A673 (cell line): ENCODE measurements at regions not wholly inside any gene's neighbourhood (a gene's known extent, or its start where the extent isn't known, plus 50 kb on each side); places are given as distances from the start of the nearest gene placed in this dataset.

ENCODE experiments used
- BruUV-seq: library from RNA; stranded (reverse); fragments of 400-500 nt; replicated peaks from 2 replicates; lab custom pipeline; 2021; lab: Mats Ljungman, UMichigan
- CTCF ChIA-PET: fragments of 300-600 bp; sonication (Branson Sonifier 250); formaldehyde crosslinking; loops from one replicate; lab custom pipeline; 2022; ENCODE audit warnings: antibody characterized with exemption; lab: Charles Lee
- POLR2A ChIA-PET: fragments of 300-600 bp; sonication (Branson Sonifier 250); formaldehyde crosslinking; loops from one replicate; lab custom pipeline; 2022; ENCODE audit warnings: antibody characterized with exemption; ENCODE audit not compliant: low non-redundant PET; lab: Charles Lee
- DNase-seq: peaks from one replicate; pipeline ENCODE4 v3.0.0-alpha.2; 2015; ENCODE audit warnings: low spot score
- H3K27ac ChIP-seq: fragments of 200-600 bp; sonication (generic); 2 replicates; pipeline ENCODE4 v1.5.1; 2016; ENCODE audit warnings: mixed run types, low read depth, mild to moderate bottlenecking, mixed read lengths, antibody characterized with exemption, low read length; ENCODE audit not compliant: poor library complexity, severe bottlenecking
- H3K27me3 ChIP-seq: fragments of 200-600 bp; sonication (generic); replicated peaks from 2 replicates; pipeline ENCODE4 v1.6.1; 2017; ENCODE audit warnings: mixed run types, low read depth, mild to moderate bottlenecking, mixed read lengths, antibody characterized with exemption, low read length; ENCODE audit not compliant: insufficient read depth, poor library complexity
- H3K36me3 ChIP-seq: fragments of 200-600 bp; sonication (generic); 2 replicates; pipeline ENCODE4 v1.6.1; 2016; ENCODE audit warnings: mixed run types, mild to moderate bottlenecking, mixed read lengths, antibody characterized with exemption, low read length; ENCODE audit not compliant: insufficient read depth, poor library complexity, severe bottlenecking
- H3K4me1 ChIP-seq: fragments of 200-600 bp; sonication (generic); 2 replicates; pipeline ENCODE4 v1.6.1; 2017; ENCODE audit warnings: mixed run types, mild to moderate bottlenecking, mixed read lengths, antibody characterized with exemption, low read length; ENCODE audit not compliant: insufficient read depth, poor library complexity, severe bottlenecking
- H3K4me3 ChIP-seq: fragments of 200-600 bp; sonication (generic); 2 replicates; pipeline ENCODE4 v1.5.1; 2016; ENCODE audit warnings: low read depth, mixed run types, mild to moderate bottlenecking, mixed read lengths, low read length; ENCODE audit not compliant: poor library complexity, severe bottlenecking
- H3K9me3 ChIP-seq: fragments of 200-600 bp; sonication (generic); 2 replicates; pipeline ENCODE4 v1.6.1; 2016; ENCODE audit warnings: mixed run types, low read depth, mild to moderate bottlenecking, mixed read lengths, antibody characterized with exemption, low read length; ENCODE audit not compliant: poor library complexity, severe bottlenecking
- EZH2 ChIP-seq: fragments of 200-600 bp; sonication (generic); IDR thresholded peaks from 2 replicates; pipeline ENCODE4 v1.6.1; 2017; ENCODE audit warnings: borderline replicate concordance, low read depth, mild to moderate bottlenecking, mixed read lengths, antibody characterized with exemption, low read length; ENCODE audit not compliant: poor library complexity, severe bottlenecking
- intact Hi-C: fragments of 100-400 bp; cut with micrococcal nuclease; formaldehyde crosslinking; loops from one replicate; pipeline ENCODE4 v1.10.0; 2022; ENCODE audit not compliant: unreplicated experiment
- TF ChIP-seq, protein P1 (sequence below): fragments of 300-800, 200-600 bp; sonication (generic); conservative IDR thresholded peaks from 2 replicates; pipeline ENCODE4 v1.5.1; 2017; ENCODE audit warnings: low read depth, mild to moderate bottlenecking, antibody characterized with exemption, low read length, moderate library complexity, mixed read lengths

DNA sequence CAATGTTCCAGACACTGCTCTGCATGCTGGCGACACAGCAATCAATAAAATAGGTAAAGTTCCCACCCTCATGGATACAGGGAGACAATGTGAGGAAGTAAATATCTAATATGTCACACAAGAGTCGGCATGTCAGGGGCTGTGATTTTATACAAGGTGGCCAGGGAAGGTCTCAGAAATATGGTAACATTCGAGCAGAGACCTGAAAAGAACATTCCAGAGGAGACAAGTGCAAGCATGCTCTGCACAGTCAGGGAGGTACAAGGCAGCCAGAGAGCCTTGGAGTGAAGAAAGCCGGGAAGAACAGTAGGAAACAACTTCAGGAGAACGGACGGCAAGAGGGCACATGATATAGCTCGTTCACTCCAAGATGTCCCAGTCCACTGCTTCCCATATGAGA is 89.2 kb upstream of the ZNF462 start:
- CTCF ChIA-PET = no interaction called here
- POLR2A ChIA-PET = no interaction called here
- BruUV-seq = no TSS peak

DNA sequence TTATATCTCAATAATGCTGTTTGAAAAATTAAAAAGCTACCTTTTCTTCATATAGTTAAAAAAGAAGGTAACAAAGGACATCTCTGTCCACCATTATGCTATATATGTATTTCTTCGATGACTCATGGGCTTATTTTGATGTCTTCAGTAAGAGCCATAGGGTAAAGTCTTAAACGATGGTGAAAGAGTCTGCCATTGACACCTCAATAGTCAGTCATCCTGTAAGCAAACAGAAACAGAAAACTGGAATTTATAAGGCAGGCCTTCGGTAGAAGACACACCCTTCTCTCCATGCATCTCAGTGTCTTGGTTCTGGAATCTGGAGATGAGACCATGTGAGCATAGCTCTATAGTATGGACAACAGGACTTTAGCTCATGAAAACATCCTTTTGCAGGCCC is 87.0 kb upstream of the ZNF462 start:
- Histone ChIP-seq H3K36me3 (no peaks in the 10 kb centered on the region), H3K9me3 (no peaks in the 10 kb centered on the region), H3K4me1 (no peaks in the 10 kb centered on the region), H3K4me3 (no peak overlapping the region), H3K27me3 (no peaks in the 10 kb centered on the region), H3K27ac (no peak overlapping the region)
- intact Hi-C loops = no loop called here
- BruUV-seq = no TSS peak
- TF ChIP-seq EZH2 = no peak
- TF ChIP-seq, protein P1, sequence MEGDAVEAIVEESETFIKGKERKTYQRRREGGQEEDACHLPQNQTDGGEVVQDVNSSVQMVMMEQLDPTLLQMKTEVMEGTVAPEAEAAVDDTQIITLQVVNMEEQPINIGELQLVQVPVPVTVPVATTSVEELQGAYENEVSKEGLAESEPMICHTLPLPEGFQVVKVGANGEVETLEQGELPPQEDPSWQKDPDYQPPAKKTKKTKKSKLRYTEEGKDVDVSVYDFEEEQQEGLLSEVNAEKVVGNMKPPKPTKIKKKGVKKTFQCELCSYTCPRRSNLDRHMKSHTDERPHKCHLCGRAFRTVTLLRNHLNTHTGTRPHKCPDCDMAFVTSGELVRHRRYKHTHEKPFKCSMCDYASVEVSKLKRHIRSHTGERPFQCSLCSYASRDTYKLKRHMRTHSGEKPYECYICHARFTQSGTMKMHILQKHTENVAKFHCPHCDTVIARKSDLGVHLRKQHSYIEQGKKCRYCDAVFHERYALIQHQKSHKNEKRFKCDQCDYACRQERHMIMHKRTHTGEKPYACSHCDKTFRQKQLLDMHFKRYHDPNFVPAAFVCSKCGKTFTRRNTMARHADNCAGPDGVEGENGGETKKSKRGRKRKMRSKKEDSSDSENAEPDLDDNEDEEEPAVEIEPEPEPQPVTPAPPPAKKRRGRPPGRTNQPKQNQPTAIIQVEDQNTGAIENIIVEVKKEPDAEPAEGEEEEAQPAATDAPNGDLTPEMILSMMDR = no peak
- POLR2A ChIA-PET = interaction anchor here (0.7 kb wide), 1 partner anchor 22 kb away, joined by 3 read pairs; no protein-coding TSS in a partner anchor
- CTCF ChIA-PET = no interaction called here
- no peak for DNase-seq

More for the DNA sequence above, 89.2 kb upstream of the ZNF462 start:
- no peak for DNase-seq
- Histone ChIP-seq H3K27ac (no peak overlapping the region), H3K36me3 (no peaks in the 10 kb centered on the region), H3K4me3 (no peak overlapping the region), H3K4me1 (no peaks in the 10 kb centered on the region), H3K9me3 (no peaks in the 10 kb centered on the region), H3K27me3 (no peaks in the 10 kb centered on the region)
- TF ChIP-seq, protein P1 = no peak
- no peak for TF ChIP-seq EZH2
- intact Hi-C loops = no loop called here

DNA sequence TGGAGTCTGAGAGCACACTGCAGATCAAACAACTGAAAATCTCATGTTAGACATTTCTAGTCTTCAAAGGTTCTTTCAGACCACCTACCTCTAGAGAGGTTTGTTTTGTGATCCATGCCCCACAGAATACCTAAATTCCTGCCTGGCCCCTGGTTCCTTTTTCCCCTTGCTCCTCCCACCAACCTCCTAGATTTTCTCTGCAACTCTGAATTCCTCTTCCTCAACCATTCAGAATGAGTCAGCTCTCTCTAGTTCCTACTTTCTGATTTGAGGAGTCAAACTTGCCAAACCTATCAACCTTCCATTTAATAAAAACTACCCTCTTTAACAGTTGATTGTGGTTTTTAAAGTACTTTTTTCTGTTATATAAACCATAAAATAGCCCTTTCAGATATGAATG is 83.2 kb upstream of the ZNF462 start:
- CTCF ChIA-PET = no interaction called here
- H3K9me3 ChIP-seq = no peaks in the 10 kb centered on the region
- H3K27me3 ChIP-seq = no peaks in the 10 kb centered on the region
- H3K27ac ChIP-seq = no peak overlapping the region
- no peak overlapping the region for H3K4me3 ChIP-seq
- no peak for TF ChIP-seq EZH2
- no TSS peak for BruUV-seq
- POLR2A ChIA-PET = no interaction called here
- intact Hi-C loops = no loop called here
- H3K36me3 ChIP-seq = no peaks in the 10 kb centered on the region
- no peak for DNase-seq
- no peaks in the 10 kb centered on the region for H3K4me1 ChIP-seq

DNA sequence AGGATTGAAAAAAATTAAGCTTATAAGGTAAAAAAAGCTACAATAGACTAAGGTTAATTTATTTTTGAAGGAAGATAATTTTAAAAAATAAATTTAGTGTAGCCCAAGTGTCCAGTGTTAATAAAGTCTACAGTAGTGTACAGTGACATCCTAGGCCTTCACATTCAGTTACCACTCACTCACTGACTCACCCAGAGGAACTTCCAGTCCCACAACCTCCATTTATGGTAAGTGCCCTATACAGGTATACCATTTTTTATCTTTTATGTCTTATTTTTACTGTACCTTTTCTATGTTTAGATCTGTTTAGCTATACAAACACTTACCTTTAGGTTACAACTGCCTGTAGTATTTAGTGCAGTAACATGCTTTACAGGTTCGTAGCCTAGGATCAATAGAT is 79.8 kb upstream of the ZNF462 start:
- intact Hi-C loops = no loop called here
- Histone ChIP-seq H3K4me3 (no peak overlapping the region), H3K36me3 (no peaks in the 10 kb centered on the region), H3K27ac (no peak overlapping the region), H3K9me3 (no peaks in the 10 kb centered on the region), H3K4me1 (no peaks in the 10 kb centered on the region), H3K27me3 (no peaks in the 10 kb centered on the region)
- CTCF ChIA-PET = no interaction called here
- no peak for DNase-seq
- TF ChIP-seq EZH2 = no peak
- TF ChIP-seq, protein P1 = no peak
- POLR2A ChIA-PET = no interaction called here
- no TSS peak for BruUV-seq
